ENCODE measurements at regions not wholly inside any gene's neighbourhood (a gene's known extent, or its start where the extent isn't known, plus 50 kb on each side); places are given as distances from the start of the nearest gene placed in this dataset.

GRCh38 chr1:17895986-17896385 lies 140.9 kb downstream of the ACTL8 start:
- TF ChIP-seq CTCF (IDR thresholded peaks at IDR 0.05; ENCODE audit: low read length) (no peak), EZH2 (IDR thresholded peaks at IDR 0.05; ENCODE audit: borderline replicate concordance, low read length) (no peak)

Measured in OCI-LY1 (cell line).